IPS DF 4.7 (cell line): ENCODE measurements at regions not wholly inside any gene's neighbourhood (a gene's known extent, or its start where the extent isn't known, plus 50 kb on each side); places are given as distances from the start of the nearest gene placed in this dataset.

Source experiments
- DNase-seq: peaks from one replicate; pipeline ENCODE4 v3.0.0-alpha.2; 2013; ENCODE audit warnings: low spot score; ENCODE audit errors: extremely low read depth

DNA sequence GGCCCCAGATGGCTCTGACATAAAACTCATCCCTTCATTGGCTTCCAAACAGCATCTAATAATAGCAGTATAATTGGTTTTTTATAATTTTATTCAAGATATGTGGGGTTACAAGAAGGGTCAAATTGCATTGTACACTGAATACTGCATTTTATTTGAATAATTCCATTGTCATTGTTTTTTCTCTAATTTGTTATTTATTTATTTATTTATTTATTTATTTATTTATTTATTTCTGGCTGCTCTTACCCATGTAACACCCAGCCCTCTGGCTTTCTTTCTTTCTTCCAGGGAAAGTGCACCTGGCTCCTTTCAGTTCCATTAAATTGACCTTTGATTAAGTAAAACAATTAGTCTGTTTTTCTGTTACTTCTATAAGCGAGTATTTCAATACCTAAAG lies 210.1 kb downstream of the CDH9 start:
- no peak for DNase-seq

DNA sequence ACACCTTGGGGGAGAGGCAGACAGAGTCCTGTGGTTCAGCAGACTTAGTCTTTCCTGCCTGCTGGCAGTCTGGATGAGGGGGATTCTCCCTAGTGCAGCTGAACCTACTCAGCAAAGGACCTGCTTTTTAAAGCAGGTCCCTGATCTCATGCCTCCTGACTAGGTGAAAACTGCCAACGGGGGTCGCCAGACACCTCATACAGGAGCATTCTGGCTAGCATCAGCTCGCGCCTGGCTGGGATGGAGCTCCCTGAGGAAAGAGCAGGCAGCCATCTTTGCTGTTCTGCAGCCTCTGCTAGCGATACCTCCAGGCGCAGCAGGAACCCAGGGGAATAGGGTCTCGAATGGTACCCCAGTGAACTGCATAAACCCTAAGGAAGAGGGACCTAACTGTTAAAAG lies 225.2 kb downstream of the CDH9 start:
- DNase-seq: no peak

DNA sequence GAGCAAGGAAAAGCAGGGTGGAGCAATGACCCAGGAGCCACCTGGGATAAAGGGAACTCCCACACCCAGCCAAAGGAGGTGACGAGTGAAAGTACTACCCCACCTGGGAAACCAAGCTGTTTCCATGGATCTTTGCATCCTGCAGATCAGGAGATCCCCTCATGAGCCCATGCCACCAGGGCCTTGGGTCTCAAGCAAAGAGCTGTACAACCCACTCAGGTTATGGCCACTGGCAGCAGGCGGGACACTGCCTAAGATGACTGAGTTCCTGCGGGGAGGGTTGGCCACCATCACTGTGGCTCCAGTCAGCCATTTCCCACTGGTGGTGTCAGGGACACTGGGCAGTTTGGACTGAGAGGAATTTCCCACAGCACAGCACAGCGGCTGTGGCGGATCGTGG lies 225.7 kb downstream of the CDH9 start:
- DNase-seq: no peak

DNA sequence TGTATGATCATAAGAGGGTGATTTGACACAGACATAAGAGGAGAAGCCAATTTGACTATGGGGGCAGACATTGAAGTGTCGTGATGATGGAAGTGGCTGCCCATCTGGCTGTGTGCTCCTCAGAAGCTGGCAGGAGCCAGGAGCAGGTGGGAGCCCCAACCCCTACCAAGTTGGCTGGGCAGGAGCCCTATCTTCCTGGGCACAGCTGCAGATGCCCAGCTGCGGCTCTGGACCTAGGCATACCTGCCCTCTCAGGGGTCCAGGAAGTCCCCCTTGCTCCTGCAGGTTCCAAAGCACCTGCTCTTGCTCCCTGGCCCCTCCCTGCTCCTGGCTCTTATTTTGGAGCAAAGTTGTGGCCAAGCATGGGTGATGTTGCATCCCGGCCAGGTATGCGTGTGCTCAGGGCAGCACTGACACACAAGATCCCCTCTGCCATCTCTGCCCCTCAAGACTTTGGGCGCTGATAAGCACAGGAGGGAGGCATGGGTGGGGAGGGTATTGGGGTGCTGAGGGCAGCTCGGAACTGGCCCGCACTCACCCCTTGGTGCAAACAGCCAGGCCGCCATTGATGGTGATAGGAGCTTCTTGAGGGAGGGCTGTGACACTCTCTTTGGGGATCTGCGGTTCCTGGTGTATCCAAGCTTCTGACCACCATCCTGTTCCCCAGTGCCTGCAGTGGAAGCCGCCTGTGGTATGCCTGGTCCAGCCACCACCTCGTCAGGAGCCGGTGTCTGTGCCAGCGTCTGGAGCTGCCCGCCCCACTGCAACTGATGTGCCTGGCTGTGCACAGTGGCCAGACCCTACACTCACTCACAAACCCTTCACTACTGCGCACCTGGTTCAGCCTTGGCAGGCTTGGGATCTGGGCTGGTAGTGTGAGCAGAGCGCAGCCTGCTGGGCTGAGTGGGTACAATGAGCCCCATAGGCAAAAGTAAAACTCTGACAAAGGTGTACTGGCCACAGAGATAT lies 230.9 kb downstream of the CDH9 start:
- no peak for DNase-seq

DNA sequence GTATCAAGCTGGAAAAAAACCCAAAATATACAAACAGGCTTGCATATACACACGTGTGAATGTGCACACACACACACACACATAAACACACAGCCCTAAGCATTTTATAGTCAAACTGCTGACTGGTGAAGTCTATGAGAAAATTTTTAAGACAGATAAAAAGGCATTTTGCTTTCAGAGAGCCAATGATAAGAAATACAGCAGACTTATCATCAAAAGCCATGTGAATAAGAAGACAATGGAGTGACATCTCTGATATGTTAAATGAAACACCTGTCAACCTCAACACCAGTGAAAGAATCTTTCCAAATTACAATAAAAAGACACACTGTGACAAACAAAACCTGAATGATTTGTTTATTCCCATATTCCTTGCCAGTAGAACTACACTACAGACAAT lies 233.3 kb downstream of the CDH9 start:
- no peak for DNase-seq

DNA sequence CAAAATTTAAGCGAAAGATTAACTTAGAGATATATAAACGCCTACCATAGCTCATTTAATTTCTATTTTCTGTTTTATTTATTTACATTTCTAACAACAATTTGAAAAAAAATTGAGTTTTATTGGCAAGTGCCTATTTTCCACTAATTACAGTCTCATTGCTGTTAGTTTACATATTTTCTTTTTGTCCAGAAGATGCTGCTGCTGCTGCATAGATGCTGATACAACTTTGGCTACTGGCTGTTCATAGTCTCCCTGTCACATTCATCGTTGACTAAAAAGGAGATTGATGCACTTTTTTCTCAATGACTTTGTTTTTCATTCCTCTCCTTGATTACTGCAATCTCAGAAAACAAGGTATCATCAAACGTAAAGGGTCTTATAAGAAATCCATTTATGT lies 235.4 kb downstream of the CDH9 start:
- DNase-seq: no peak

DNA sequence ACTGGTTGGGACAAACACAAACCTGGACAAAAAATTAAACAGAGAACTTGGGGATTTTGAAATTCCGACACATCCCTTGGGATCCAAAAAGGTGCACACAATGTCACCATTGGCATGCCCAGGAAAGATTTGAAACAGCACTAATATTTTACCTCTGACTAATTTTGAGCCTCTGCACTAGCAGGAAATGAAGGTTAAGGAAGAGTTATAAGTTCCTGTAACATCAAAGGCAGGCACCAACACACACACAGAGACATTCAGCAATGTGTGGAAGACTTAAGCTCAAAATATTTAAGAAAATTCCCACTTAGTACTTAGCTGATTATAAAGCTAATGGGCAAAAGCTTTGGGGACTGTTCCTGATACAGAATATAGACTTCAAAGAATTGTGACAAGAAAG lies 247.0 kb downstream of the CDH9 start:
- no peak for DNase-seq

DNA sequence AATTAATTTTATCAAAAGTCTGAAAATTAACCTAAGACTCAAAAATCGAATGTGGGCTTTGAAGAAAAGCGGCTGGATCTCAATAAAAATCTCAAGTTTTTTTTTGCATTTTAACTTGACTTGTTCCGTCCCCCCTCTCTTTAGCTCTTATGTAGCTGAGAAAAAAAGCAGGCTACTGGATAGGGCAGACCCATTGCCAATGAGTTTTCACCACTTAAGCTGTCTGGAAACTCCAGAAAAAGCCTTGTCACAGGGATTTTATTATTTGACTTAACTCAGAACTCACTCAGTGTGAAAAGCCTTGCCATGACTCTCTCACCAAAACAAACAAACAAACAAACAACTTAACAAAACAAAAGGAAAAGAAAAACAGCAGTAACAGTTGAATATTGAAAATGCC lies 247.4 kb downstream of the CDH9 start:
- DNase-seq: no peak

DNA sequence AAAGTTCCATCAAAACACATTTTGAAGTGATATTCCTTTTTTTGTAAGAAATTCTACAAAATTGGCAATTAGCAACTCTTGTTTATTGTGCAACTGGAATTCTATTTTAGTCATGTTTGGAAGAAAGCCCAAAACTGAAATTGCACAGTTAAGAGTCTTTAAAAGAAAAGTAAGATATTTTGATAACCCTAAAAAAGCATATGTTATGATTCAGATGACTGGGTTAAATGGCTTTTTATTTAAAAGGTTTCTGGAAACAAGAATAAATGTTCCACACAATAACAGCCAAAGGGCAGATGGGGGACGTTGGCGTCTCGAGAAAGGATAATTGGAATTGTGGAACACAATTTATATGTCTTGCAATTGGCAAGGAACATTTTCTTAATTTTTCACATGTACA lies 275.2 kb downstream of the CDH9 start:
- DNase-seq: no peak

DNA sequence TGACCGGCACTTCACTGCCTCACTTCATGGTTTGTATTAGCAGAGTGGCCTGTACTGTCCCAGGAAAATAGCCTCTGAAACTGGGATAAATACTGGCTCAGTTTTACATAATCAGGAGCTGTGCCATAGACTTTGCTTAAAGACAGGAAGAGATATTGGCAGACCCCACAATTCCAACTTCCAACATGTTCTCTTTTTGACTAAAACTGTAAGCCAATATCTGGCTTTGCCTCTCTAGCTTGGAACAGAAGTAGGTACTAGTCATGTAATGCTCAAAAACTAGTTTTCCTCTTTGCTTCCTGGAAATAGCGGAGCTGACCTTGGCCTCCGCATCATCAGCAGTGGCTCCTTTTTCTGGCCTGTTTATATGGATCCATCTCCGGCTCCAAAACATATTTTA lies 276.9 kb downstream of the CDH9 start:
- DNase-seq: no peak

DNA sequence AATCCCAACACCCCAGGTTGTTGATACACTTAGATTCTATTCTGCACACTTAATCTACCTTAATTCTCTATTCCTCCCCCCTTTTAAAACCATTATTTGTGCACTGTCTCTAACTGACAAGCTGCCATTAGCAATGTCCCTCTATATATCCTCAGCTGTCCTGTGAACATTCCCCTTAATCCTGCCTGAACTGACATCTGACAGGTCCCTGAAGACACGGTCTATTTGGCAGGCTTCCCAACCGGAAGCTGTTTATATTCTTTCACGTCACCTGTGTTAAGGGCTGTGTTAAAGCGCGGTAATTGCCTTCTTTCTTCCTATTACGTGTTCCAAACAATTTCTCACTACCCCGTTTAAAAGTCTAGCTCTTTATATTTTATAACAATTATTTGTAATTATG lies 277.3 kb downstream of the CDH9 start:
- DNase-seq: no peak

DNA sequence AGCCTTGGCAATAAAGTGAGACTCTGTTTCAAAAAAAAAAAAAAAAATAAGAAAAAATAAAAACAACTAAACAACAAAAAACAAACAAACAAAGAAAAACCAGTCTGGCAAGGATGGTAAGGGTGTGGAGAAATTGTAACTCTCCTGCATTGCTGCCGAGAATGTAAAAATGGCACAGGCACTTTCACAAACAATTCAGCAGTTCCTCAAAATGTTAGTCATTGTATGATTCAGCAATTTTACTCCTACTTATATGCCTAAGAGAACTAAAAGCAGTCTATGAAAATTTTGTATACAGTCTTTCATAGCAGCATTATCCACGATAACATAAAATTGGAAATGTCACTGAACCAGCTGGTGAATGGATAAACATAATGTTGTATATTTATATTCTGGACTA lies 280.4 kb downstream of the CDH9 start:
- no peak for DNase-seq

DNA sequence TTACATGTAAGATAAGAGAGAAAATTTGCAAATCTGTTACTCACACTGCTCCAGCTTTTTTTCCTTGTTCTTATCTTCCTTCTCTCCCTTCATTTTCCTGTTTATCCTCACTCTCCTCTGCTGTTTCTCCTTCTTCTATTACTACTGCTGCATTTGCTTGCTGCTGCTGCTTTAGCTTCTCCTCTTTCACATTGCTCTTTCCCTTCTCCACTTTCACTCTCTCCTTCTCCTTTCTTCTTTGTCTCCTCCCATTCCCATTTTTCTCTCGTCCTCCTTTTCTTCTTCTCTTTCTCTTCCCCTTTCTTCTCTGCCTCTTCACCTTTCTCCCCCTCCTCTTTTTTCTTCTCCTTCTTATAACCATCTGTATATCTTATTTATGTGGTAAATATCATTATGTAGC lies 288.6 kb downstream of the CDH9 start:
- DNase-seq: no peak

DNA sequence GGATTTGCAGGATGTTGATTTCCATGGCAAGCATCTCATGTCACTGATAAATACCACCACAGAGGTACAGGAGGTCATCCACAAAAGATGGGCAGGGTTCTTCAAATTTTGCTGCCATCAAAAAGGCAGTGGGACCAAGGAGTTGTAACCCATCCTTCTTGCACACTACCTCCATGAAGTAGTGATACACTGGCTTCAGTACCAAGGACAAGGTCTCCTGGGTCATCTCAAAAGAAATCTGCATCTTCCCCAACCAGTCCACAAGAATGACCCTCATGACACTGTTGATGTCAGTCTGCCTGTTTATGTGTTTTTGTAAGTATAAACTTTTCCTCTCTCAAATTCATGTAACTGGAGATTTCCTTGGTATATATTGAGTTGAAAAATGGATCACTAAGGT lies 298.2 kb downstream of the CDH9 start:
- no peak for DNase-seq

DNA sequence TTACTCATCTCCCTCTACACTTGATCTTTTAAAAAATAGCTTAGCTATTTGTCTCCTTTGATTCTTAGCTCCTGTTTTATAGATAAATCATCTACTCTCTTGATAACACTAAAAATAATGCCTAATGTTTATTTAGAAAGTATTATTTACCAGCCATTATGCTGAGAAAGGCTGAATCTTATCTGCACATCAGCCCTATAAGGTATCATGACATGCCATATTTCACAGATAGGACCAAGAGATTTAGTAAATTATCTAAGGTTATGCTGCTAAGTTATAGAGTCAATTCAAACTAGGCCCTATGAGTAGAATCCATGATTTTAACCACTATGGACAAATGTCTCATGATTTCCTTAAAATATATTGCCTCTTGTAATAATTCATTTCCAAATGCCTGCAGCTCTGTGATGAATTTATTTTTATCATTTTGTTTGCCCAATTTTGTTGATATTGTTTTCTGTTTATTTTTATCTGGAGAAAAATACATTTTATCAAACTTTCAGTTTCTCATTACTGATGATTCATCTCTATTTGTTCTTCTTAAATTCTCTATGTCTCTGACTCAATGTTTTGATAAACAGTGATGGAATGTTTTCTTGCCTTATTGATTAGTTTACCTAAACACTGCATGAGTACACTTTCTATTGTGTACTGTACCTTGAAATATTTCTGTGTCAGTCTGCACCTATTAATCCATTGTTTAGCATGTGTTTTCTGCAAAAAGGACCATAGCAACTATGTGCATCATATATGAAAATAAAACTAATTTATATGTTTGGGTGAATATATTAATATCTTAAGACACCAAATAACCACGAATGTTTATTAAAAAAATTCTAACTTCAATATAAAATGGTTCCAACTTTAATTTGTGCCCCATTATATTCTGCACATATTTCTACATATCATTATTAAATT lies 300.8 kb downstream of the CDH9 start:
- no peak for DNase-seq

DNA sequence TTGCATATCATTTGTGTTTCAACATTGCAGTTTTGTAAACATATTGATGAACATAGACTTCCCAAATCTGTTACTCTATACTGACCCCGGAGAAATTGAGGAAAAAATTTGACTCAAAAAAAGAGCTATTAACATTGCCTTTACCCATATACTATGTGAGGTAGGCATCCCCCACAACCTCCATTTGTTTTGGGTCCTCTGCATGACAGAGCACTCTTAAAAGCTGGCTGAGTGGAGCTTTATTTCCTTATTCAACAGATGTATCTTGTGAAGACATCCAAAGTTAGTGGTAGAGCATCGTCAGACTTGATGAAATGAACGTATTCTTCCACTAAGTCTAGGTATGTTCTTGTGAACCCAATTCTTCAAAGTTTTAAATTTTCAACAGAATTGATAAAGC lies 310.5 kb downstream of the CDH9 start:
- DNase-seq: no peak

DNA sequence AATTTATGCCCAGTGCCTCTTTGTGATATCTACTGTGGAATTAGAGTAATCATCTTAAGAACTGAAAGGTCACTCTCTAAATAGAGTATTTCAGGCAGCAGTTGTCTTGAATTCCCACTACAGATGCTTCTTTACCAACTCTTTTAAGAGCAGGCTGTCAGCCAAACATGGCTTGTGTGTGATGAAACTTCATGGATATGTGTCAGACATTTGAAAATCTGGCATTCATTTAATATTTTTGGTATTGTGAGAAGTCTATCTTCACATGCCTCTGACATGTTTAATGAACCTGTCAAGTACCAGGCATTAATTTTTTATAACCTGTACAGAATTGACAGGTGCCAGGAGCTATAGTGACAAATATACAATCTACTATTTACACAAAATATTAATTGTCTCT lies 318.6 kb downstream of the CDH9 start:
- DNase-seq: no peak

DNA sequence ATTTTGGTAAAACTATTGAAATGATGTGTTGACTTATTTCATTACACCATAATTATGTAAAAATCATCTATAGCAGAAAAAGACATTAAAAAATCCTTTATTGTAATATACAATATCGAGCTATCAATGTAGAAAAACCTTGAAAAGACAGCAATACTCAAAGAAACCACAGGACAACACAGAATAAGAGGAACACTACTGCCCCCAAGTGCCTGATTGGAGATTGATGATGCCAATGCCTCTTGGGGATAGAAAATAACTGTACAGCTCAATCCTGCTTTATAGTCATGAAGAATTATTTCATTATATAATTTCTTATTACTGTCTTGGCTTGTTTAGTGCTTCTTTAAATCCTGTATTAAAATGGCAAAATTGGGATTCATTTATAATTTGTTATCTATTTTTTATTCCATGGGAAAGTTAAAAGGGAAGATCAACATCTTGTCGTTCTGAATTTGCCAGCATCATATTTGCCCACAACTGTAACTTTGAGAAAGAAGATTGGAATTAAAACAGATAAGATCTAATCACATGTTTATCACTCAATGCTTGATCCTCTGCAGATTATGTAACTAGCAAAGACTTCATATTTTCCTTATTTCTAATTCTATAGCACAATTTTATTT lies 337.5 kb downstream of the CDH9 start:
- DNase-seq: peak; percentile 2

DNA sequence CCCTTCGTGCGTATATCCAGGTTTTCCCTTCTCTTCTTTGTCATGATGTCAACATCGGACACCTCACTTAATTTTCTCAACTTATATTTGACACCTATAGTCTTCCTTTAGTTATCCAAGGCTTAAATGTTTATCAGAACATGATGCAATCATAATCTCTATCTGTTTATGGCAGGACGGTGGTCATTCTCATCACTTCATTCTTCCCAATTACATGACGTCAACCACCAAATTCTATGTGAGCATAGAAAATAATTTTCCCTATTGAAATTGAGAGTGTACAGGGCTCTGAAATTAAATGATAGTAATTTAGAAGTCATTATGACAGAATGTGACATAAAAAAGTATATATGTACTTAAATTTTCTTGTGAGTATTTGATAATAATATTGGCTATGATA lies 345.4 kb downstream of the CDH9 start:
- DNase-seq: no peak

DNA sequence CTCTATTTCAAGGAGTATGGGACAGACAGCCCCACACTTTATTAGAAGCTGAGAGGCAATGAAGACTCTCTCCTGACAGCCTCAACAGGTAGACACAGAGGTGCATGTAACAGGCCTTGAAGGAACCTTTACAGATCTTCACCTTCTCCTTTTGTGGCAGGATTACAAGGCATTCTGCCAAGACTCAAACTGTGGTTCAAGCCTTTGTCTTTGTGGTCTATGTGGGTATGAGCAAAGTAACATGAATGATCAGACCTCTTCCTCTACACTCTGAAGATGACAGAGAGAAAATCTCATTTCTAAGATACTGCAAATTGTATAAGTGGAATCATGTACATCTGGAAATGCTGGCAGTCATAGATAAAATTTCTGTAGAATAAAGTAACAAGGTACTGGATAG lies 346.9 kb downstream of the CDH9 start:
- no peak for DNase-seq

DNA sequence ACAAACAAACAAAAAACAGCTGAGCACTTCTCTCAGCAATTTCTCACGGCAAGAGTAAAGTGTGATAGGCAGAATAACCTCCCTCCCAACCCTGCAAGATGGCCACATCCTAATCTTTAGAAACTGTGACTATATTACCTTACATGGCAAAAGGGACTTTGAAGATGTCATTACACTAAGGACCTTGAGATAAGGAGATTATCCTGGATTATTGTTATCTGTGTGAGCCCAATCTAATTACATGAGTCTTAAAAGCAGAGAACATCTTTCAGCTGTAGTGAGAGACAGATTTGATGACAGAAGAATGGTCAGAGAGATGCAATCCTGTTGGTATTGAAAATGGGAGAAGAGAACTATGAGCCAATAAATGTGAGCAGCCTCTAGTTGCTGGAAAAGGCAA lies 347.9 kb downstream of the CDH9 start:
- DNase-seq: no peak

DNA sequence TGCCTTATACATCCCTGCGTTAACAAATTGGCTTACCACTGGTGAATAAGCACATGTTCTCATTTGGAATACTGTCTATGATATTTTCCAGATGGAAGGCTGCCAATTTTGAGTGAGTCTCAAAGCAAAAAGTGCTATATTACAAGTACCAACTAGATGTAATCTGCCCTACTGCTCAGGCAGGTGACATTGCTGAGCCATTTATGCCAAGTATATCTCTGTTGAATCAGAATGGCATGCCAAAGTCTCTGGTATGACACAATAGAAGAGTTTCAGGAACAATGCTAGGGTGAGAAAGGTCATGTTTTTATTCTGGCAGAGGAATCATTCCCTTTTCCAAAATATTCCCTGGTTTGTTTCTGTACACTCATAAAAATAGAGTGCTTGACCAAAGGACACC lies 356.5 kb downstream of the CDH9 start:
- no peak for DNase-seq
